ENCODE measurements at regions not wholly inside any gene's neighbourhood (a gene's known extent, or its start where the extent isn't known, plus 50 kb on each side); places are given as distances from the start of the nearest gene placed in this dataset.
"Not testable (repeated sequence)": the region's sequence is repeated elsewhere in the genome, so short reads cannot be mapped to it uniquely, and the experiment has no call there.

DNA sequence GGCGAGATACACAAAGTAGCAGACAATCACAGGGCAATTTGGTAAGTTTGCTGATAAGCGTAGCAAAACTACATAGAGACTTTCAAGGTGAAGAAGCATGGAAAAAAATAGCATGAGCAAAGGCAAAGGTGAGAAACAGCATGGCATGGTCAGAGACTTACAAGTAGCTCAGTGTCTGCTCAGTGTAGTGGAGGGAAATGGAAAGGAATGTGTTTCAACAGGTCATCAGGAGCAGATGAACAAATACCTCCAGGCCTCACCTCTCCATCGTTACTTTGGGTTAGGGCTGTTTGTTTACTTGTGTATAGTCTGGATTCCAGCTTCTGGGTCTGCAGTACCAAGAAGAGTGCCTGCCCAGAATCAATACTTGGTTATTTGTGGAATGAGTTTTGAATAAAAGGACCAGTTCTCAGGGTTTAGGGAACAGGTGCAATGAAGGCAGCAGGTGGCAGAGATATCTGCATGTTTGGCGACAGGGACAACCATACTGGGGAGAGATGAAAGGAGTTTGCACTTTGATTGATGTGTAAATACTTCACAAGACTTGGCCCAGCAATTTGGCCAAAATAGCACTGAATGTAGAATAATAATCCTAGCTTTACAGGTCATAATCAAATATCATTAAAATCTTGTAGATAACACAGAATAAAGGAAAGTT is 97.0 kb upstream of the FGGY start:
- Mint-ChIP-seq H3K9me3 (peaks cover 7% of the 10 kb centered on the region), H3K36me3 (ENCODE audit: low read depth) (peaks cover 6% of the 10 kb centered on the region), H3K4me3 (no peak overlapping the region), H3K27ac (no peak overlapping the region), H3K4me1 (ENCODE audit: low read depth) (peaks cover 8% of the 10 kb centered on the region; the same call in 1 of the 2 replicates), H3K27me3 (ENCODE audit: insufficient read depth) (no peaks in the 10 kb centered on the region; the same call in none of the 2 replicates)
- TF ChIP-seq, protein P1, sequence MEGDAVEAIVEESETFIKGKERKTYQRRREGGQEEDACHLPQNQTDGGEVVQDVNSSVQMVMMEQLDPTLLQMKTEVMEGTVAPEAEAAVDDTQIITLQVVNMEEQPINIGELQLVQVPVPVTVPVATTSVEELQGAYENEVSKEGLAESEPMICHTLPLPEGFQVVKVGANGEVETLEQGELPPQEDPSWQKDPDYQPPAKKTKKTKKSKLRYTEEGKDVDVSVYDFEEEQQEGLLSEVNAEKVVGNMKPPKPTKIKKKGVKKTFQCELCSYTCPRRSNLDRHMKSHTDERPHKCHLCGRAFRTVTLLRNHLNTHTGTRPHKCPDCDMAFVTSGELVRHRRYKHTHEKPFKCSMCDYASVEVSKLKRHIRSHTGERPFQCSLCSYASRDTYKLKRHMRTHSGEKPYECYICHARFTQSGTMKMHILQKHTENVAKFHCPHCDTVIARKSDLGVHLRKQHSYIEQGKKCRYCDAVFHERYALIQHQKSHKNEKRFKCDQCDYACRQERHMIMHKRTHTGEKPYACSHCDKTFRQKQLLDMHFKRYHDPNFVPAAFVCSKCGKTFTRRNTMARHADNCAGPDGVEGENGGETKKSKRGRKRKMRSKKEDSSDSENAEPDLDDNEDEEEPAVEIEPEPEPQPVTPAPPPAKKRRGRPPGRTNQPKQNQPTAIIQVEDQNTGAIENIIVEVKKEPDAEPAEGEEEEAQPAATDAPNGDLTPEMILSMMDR (IDR thresholded peaks at IDR 0.05): no peak
- DNase-seq: no peak

DNA sequence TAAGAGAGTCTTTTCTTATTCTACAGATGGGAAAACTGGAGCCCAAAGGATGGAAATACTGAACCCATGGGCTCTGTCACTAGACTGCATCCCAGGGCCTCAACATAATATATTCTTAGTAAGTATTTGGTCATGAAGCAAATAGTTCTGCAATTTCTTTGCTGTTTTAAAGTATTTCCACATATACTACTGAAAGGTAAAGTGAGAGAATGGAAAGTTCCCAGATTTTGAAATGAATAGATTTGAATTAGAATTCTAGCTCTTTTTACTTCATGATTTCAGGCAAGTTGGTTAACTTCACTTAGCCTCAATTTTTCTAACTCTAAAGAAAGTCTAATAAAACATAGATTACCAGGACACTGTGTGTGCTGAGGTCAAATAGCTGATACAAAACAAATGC is 95.6 kb upstream of the FGGY start:
- Mint-ChIP-seq H3K27ac (no peak overlapping the region), H3K27me3 (ENCODE audit: insufficient read depth) (no peaks in the 10 kb centered on the region; the same call in none of the 2 replicates), H3K4me3 (no peak overlapping the region), H3K4me1 (ENCODE audit: low read depth) (no peaks in the 10 kb centered on the region), H3K36me3 (ENCODE audit: low read depth) (peaks cover 9% of the 10 kb centered on the region), H3K9me3 (peaks cover 10% of the 10 kb centered on the region)
- TF ChIP-seq, protein P1 (IDR thresholded peaks at IDR 0.05): no peak
- DNase-seq: no peak

DNA sequence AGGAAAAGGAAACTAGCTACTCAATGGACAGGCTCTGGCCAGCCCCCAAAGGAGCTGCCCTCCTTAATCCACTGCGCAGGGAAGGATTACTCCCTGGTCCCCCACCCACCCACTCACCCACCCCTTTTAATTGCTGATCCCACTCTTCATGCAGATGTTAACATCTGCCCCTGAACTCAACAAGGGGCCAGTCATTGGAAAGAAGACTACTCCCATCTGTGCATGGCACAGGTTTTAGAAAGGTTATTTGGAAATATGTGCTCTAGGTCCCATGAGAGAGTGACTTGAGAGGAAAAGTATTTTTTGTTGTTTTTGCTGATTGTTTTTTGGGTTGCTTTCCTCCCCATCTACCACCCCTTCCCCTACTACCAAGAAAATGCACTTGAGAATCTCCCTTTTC is 94.4 kb upstream of the FGGY start:
- Mint-ChIP-seq H3K27me3 (ENCODE audit: insufficient read depth) (no peaks in the 10 kb centered on the region; the same call in none of the 2 replicates), H3K9me3 (peaks cover 10% of the 10 kb centered on the region), H3K4me1 (ENCODE audit: low read depth) (no peaks in the 10 kb centered on the region), H3K27ac (no peak overlapping the region), H3K36me3 (ENCODE audit: low read depth) (peaks cover 9% of the 10 kb centered on the region), H3K4me3 (no peak overlapping the region)
- TF ChIP-seq, protein P1 (IDR thresholded peaks at IDR 0.05): no peak
- no peak for DNase-seq

DNA sequence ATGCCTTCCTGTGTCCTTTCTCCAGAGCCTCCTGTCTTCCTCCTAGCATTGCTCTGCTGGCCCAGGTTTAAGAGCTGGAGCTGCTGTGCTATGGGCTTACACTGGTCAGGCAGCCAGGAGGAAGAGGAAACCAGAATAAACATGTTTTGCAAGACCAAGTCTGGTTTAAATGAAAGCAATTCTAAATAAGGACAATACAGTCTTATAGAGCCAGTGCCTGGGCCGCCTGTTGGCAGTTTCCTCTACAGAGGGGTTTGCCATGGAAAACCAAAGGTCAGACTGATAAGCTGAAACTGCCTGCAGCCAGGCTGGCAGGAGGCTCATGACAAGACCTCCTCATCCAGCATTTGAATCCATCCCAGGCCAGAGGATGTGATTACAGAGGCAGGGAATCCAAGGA is 92.9 kb upstream of the FGGY start:
- TF ChIP-seq, protein P1 (IDR thresholded peaks at IDR 0.05): no peak
- Mint-ChIP-seq H3K9me3 (peaks cover 15% of the 10 kb centered on the region), H3K27me3 (ENCODE audit: insufficient read depth) (no peaks in the 10 kb centered on the region; the same call in none of the 2 replicates), H3K4me1 (ENCODE audit: low read depth) (no peaks in the 10 kb centered on the region), H3K4me3 (no peak overlapping the region), H3K36me3 (ENCODE audit: low read depth) (peaks cover 9% of the 10 kb centered on the region), H3K27ac (no peak overlapping the region)
- no peak for DNase-seq

DNA sequence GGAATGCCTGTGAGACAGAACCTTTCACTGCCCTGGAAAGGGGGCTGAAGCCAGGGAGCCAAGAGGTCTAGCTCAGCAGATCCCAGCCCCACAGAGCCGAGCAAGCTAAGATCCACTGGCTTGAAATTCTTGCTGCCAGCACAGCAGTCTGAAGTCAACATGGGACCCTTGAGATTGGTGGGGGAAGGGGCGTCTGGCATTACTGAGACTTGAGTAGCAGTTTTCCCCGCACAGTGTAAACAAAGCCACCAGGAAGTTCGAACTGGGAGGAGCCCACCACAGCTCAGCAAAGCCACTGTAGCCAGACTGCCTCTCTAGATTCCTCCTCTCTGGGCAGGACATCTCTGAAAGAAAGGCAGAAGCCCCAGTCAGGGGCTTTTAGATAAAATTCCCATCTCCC is 90.3 kb upstream of the FGGY start:
- not testable (repeated sequence) for H3K4me3 Mint-ChIP-seq; H3K27me3 Mint-ChIP-seq (ENCODE audit: insufficient read depth); DNase-seq; H3K27ac Mint-ChIP-seq; H3K4me1 Mint-ChIP-seq (ENCODE audit: low read depth)
- H3K9me3 Mint-ChIP-seq: peaks cover 16% of the 10 kb centered on the region
- peaks cover 14% of the 10 kb centered on the region for H3K36me3 Mint-ChIP-seq (ENCODE audit: low read depth)

DNA sequence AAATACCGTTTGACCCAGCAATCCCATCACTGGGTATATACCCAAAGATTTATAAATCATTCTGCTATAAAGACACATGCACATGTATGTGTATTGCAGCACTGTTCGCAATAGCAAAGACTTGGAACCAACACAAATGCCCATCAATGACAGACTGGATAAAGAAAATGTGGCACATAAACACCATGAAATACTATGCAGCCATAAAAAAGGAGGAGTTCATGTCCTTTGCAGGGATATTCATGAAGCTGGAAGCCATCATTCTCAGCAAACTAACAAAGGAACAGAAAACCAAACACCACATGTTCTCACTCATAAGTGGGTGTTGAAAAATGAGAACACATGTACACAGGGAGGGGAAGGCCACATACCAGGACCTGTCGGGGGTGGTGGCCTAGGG is 86.5 kb upstream of the FGGY start:
- H3K36me3 Mint-ChIP-seq (ENCODE audit: low read depth); H3K27me3 Mint-ChIP-seq (ENCODE audit: insufficient read depth); H3K4me1 Mint-ChIP-seq (ENCODE audit: low read depth); DNase-seq; H3K4me3 Mint-ChIP-seq; H3K9me3 Mint-ChIP-seq; H3K27ac Mint-ChIP-seq: not testable (repeated sequence)

All from HFFc6 (cell line).